AG09319 (cell line): ENCODE measurements at regions not wholly inside any gene's neighbourhood (a gene's known extent, or its start where the extent isn't known, plus 50 kb on each side); places are given as distances from the start of the nearest gene placed in this dataset.

Experiments
- DNase-seq: peaks from one replicate; pipeline ENCODE4 v3.0.0-alpha.2; 2010; ENCODE audit warnings: low read depth; ENCODE audit errors: extremely low read depth
- CTCF ChIP-seq: IDR thresholded peaks from 2 replicates; pipeline ENCODE4 v1.5.1; 2011; ENCODE audit warnings: low read depth, mild to moderate bottlenecking, inconsistent platforms, low read length, moderate library complexity

DNA sequence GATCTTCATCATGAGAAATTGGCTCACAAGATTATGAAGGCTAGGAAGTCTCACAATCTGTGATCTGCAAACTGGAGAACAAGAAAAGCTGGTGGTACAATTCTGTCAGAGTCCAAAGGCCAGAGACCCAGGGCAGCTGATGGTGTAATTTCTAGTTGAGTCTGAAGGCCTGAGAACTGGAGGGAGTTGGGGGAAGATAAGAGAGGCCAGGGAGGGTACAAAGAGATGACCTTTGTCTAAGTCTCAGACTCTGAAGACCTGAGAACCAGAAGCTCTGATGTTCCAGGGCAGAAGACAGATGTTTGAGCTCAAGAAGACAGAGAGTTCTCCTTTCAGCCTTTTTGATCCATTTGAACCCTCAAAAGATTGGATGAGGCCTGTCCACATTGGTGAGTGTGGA lies 280.6 kb downstream of the HDGFL1 start:
- no peak for DNase-seq
- TF ChIP-seq CTCF = no peak

- no peak for TF ChIP-seq CTCF
- no peak for DNase-seq
These were observed 282.7 kb downstream of the HDGFL1 start for GRCh38 chr6:22852101-22852500.

DNA sequence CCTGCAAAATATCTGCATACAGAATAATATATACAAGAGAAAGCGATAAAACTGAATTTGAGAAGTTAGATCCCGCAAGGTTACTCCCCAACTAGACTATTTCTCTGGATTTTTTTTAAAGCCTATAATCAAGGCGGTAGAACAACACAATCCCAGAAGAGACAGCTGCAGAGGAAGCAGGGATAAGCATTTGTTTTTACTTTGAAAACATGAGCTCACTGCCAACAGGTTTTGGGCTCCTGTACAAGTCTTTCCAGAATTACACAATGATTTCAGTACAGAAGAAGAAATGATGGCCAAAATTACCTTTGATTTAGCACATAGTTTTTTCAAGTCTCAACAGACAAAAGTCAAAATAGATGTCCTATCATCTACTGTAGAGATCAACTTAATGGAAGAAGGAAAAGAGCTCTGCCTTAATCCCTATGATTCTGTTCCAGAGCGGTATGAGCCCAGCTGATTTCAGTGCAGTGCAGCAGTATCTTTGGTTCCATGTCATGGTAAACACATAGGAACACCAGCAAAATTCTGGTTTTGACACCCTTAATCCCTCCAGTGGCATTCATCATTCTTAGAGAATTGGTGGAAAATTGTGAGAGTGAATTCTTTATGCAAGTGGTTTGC lies 304.3 kb downstream of the HDGFL1 start:
- peak; percentile 18 for DNase-seq
- TF ChIP-seq CTCF = no peak

DNA sequence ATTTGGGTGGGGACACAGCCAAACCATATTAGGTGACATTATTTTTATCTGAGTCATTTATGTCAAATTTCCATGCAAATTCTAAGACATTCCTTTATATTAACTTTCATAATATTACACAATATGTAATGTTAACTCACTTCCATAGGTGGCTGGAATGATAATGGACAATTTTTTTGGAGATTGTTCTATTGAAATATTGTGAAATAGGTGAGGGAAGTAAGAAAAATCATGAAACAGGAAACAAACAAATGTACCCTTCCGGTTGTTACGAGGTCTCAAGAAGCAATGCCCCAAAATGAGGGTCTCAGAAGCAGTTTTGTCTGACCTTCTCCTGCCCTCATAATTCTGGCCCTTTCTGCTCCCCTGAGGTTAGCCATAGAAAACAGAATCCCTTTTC lies 306.5 kb downstream of the HDGFL1 start:
- DNase-seq = no peak
- no peak for TF ChIP-seq CTCF

GRCh38 chr6:22878324-22878701 lies 308.9 kb downstream of the HDGFL1 start:
- no peak for TF ChIP-seq CTCF
- no peak for DNase-seq

DNA sequence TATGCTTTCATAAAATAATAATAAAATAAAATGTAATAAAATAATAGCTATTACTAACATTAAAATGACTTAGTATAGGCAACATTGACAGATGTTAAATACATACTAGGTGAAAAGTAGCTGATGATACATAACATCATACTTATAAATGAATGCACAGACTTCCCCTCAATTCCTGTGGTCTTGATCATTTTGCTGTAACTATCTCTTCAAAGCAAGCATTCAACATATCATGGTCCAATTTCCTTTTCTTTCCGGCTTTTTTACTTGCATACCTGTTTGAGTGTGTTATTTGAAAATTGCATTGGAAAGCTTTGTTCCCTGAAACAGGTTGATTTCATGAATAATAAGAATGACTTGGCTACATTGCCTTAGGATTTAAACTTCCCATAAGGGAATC lies 309.3 kb downstream of the HDGFL1 start:
- TF ChIP-seq CTCF = no peak

GRCh38 chr6:22880686-22881433 lies 311.5 kb downstream of the HDGFL1 start:
- TF ChIP-seq CTCF = no peak
- peak; percentile 93 for DNase-seq

More for the DNA sequence above, 309.3 kb downstream of the HDGFL1 start:
- DNase-seq = no peak
